IPS DF 19.7 (cell line): ENCODE measurements at regions not wholly inside any gene's neighbourhood (a gene's known extent, or its start where the extent isn't known, plus 50 kb on each side); places are given as distances from the start of the nearest gene placed in this dataset.
A peak's percentile ranks its signal among the peaks of the same experiment; 100 is the strongest.
"Not testable (repeated sequence)": the region's sequence is repeated elsewhere in the genome, so short reads cannot be mapped to it uniquely, and the experiment has no call there.

ENCODE experiments used
- DNase-seq: peaks from one replicate; pipeline ENCODE4 v3.0.0-alpha.2; 2013; ENCODE audit warnings: low read depth, low spot score

DNA sequence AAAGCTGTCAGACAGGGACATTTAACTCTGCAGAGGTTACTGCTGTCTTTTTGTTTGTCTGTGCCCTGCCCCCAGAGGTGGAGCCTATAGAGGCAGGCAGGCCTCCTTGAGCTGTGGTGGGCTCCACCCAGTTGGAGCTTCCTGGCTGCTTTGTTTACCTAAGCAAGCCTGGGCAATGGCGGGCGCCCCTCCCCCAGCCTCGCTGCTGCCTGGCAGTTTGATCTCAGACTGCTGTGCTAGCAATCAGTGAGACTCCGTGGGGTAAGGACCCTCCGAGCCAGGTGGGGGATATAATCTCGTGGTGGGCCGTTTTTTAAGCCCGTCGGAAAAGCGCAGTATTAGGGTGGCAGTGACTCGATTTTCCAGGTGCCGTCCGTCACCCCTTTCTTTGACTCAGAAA is 192.8 kb downstream of the AVL9 start:
- DNase-seq, result not testable (repeated sequence)

DNA sequence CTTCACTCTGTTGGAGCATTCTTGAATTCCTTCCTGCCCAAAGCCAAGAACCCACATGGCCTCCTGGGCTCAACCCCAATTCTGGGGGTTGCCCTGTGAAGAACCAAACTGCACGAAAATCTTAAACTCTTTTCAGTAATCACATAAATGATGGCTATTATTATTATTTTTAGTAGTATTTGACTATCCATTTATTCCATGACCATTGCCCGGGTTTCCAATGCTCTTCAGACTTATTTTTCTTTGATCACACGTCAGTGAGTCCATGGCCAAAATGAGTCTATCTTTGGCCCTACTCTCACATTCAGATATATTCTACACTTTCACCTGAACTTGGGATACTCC is 185.9 kb downstream of the AVL9 start:
- no peak for DNase-seq

DNA sequence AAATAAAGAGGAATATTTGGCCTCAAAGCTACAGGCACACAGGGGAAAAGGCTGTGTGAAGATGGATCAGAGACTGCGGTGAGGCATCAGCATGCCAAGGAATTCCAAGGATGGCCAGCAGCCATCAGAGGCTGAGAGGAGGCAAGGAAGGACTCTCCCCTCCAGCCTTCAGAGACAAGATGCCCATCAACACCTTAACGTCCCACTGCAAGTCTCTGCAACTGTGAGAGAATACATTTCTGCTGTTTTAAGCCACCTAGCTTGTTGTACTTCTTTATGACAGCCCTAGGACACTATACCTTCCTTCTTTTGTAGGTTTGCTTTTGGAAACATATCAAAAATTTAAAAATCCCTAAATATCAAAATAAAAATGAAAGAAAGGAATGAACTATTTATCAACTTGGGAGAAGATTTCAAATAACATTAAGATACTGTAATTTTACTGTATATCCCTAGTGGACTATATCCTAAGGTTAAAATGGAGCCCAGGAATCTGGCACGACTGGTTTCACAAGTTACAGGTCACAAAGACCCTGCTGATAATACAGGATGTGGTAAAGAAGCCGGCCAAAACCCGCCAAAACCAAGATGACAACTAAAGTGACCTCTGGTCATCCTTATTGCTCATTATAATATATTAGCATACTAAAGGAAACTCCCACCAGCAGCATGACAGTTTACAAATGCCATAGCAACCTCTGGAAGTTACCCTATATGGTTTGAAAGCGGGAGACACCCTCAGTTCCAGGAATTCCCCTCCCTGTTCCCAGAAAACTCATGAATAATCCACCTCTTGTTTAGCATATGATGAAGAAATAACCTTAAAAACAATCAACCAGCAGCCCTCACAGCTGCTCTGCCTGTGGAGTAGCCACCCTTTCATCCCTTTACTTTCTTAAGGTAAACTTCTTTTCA is 185.2 kb downstream of the AVL9 start:
- peak; percentile 75 for DNase-seq

DNA sequence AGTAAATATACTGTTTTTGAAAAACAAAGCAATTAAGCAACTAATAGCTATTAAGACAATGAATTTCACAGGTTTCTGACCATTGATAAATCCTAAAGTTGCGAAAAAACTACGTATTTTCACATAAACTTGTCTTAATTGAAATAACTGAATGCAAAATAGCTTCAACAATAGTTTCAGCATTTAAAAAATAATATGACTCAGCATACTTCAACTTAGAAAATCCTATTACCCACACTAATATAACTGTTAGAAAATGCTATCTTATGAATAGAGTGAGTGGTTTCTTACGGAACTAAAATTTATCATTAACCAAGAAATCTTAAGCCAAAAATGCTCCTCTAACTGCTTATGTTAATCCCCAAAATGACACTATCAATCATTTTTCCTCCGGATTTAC is 183.9 kb downstream of the AVL9 start:
- no peak for DNase-seq

DNA sequence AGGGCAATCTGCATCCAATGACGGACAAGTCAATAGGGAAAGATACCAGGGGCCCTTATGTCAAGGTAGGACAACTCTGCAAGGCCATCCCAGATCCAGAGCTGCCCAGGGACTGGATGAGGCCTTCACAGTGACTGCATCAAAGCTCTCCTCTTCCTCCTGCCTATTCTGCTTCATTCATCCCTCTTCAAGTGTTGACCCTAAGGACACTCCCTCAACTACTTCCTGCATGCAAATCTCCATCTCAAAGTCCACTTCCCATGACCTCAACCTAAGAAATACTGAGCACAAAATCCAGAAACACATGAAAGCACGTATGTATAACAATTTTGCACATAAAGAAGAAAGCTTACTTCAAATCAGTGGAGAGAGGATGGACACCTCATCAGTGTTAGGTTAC is 182.3 kb downstream of the AVL9 start:
- DNase-seq, result no peak

DNA sequence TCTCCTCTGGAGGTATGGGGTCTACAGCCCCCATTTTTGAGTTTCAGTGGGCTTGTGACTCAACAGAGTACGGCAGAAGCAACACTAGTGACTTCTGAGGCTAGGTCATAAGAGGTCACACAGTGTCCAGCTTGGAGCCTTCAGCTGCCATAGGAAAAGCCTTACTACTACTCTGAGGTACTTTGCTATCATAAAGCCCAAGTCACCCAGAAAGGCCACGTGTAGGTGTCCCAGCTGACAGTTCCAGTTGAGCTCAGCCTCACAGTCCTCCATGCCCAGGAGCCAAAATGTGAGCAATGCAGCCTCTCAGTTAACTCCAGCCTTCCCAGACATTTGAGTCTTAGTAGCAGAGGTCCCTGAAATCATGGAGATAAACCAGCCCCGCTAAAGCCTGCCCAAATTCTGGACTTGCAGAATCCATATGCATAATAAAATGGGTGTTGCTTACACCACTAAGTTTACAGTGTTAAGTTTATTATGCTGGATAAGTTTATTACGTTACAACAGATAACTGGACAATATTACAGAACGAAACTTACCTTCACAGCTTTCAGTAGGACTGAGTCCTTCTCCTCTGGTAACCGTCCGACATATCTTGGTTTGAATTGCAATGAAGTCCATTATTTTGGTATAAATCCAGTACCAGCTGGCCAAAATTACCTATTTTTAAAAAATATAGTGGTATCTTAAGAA is 181.1 kb downstream of the AVL9 start:
- no peak for DNase-seq

DNA sequence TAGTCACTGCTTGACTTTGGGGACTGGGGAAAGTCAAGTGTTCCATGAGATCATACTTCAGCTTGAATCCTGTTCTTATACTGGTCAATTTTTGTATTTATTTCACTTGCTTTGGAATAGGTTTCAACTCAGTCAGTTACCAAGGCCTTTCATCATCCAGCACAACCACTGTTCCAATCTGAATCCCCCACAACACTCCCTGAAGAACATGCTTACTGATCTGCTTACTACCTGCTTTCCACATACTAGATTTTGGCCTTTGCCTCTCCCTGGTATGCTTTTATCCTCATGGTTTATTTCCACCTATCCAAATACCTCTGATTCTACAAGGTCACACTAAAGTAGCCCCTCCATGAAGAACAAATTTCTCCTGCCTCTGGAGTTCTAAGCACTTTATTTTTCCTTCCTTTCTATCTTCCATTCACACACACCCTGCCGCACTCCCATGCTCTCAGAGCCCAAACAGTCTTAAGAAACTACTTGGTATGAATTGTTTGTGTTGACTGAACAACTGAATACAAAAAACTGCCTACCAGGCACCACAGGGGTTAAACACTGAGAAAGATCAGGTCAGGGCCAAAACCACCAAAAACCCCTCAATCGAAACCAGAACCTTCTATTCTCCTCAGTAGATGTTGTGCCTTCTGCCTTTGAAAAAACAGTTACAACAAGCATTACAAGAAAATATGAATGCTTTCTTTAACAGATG is 178.1 kb downstream of the AVL9 start:
- DNase-seq, result no peak

DNA sequence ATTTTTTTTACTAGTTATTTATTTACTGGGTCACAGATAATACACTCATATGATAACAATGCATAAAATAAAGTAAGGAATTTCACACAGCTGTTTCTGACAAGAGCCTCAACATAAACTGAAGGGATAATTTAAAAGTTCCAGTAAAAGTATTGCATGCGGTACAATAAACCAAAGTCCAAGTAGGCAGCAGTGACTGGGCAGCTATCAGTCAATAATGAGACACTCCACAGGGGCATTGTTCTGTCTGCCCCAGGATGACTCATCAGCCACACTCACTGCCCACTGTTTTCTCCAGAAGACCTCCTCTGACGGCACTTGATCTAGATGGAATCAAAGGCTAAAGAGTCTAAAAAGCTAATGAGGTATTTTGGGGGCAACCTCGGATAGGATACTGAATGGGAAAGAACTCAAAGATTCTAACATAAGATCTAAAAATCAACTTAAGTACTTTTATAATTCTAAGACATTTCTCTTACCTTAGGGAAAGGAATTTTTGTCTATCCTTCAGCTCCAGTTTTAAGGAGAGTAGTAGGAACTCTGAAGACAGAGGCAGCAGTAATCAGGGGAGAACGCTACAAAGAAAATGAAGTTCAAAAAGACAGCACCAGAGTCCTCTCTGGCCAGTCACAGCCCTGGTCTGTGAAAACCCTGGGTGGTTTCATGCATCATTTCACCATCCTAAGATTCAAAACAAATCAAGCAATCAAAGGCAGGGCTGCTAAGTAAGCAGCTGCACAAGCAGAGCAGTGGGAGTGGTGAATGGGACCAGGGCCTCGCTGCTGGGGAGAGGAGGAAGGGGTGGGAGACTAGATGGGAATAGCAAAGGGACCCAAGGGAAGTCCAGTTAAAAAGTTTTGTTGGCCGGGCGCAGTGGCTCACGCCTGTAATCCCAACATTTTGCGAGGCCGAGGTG is 175.1 kb downstream of the AVL9 start:
- no peak for DNase-seq

DNA sequence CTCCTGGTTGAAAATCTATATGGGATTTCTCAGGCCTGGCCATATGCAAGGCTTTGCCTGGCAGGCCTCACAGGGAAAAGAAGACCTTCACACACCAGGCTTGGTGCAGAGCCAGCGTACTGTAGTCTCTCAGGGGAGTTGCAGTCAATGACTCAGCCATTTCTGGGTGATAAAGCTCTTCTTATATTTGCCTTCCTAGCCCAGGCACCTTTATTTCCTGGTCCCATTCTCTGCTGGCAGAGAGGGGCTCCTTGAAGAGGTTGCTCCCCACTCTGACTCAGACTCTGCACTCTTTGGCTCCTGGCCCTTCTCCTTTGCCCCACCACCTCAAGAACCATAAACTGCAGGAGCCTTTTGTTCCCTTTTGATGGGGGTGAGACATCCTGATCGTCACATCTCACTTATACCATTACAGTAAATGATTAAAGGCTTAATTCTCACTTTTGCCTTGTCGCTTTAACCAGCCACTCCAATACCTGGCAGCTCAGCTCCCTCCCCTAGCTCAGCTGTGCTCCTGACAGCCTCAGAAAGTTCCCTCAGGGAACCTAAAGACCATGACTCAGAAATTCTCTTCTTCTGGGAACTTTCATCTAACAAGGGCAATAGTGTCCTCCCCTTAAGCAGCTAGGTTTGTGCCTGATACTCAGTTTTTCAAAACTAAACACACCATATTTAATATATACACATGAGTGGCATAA is 174.0 kb downstream of the AVL9 start:
- not testable (repeated sequence) for DNase-seq

DNA sequence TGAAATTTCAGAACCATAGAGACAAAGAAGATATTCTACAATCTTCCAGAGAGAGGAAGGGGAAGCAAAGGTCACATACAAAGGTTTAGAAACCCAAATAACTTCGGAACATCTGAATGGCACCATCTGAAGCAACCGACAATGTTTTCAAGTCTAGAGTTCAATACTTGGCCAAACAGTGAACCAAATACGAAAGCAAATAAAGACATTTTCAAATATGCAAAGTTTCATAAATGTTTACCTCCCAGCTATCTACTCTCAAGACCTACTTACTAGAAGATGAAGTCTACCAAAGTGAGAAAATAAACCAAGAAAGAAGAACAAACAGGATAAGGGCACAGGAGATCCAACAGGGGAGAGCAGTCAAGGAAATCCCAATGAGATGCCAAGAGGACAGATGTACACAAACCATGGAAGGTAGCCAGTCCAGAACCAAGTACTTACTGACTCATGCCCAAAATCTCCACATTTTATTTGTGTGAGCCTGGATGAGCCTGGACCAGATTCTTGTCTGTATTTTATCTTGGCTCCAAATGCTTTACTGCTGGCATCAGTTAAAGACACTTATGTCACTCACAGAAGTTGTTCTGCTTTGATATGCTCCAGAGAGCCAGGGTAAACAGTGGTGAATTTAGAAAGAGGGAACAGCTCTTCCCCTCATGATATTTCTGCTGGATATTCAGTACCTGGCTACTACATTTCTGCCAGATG is 173.3 kb downstream of the AVL9 start:
- DNase-seq, result not testable (repeated sequence)

DNA sequence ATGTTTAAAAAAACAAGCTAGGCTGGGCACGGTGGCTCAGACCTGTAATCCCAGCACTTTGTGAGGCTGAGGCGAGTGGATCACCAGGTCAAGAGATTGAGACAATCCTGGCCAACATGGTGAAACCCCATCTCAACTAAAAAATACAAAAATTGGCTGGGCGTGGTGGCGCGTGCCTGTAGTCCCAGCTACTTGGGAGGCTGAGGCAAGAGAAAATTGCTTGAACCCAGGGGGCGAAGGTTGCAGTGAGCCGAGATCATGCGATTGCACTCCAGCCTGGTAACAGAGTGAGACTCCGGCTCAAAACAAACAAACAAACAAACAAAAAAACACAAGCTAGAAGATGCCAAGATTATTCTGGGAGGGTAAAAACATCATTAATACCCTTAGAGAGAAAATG is 172.3 kb downstream of the AVL9 start:
- DNase-seq, result not testable (repeated sequence)

DNA sequence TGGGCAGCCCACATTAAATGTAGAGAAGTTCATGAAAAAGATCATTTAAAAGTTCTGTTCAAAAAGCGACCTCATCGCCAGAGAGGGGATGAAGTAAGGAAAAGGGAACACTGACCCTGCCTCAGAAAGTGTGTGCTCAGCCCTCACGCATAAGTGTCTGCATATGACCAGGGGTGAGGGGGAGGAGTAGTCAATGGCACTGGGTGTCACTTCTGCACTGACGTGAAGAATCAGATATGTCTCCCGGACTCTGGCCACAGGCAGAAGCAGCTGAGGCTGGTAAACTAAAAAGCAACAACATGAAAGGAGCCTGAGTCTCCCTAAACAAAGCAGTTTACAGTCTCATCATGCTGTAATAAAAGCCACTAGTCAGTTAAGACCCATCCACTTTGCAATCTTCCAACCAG is 168.5 kb downstream of the AVL9 start:
- not testable (repeated sequence) for DNase-seq

DNA sequence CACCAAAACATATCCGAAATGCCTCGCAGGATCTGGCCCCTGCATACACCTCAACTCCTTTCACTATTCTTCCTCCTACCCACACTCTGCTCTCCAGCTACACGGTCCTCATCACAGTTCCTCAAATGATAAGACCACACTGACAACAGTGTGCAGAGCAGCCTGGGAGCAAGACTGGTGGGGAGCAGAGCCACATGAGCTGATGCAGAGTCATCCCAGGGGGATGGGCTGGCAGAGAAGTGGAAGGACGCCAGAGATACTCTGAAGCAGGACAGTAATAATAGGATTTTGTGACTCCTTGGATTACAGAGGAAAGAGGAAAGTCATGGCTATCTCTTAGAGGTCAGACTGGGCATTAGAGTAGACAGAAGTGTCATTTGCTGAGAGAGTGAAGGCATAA is 167.2 kb downstream of the AVL9 start:
- DNase-seq, result not testable (repeated sequence)

DNA sequence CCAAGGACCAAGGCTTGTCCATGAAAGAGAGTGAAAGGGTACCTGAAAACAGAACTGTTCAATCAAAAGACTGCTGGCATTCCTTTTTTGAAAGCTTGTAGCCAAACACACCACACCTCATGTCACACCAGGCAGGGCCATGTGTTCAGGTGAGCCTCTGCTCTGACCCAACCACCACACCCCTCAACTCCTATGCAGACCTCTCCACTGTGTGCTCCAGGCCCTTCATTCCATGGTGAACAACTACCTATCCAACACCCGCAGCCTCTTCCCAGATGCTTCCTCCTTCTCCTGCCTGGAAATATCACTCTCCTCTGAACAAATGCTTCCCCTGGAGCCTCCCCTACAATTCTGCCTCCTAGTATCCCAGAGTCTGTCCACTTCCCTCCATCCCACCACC is 166.6 kb downstream of the AVL9 start:
- no peak for DNase-seq

DNA sequence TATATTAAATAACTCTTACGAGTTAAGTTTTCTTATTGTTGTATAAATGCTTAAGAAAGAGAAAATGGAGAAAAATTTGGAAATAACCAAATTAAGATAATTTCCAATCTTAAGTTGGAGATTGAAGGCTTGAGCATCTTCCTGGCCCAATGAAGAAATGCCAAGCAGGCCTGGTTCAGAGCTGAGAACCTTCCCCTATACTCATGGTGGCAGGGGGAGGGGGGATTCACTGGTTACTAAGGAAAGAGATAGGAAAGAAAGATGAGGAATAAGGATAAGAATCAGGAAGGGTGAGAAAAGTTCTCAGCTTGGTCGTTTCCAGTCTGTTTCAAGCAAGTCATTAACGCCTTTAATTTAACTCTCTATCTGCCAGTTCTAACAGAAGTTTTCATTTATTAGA is 166.2 kb downstream of the AVL9 start:
- DNase-seq, result no peak

DNA sequence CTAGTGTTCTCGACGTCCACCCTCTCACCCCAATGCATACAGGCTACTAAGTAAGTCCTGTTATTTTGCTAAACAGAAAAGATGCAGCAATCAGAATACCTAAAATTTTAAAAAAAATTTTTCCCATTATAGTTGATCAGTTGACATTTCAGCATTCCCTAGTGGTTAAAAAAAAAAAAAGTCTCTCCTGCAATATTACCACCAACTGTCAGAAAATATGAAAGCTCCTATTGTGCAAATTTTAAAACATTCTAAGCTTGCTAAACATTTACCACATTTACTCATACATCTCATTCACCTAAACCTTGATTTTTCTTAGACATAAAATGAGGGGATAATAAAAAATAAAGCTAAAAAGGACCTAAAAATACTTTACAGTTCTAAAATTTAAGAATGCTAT is 165.6 kb downstream of the AVL9 start:
- DNase-seq, result no peak

DNA sequence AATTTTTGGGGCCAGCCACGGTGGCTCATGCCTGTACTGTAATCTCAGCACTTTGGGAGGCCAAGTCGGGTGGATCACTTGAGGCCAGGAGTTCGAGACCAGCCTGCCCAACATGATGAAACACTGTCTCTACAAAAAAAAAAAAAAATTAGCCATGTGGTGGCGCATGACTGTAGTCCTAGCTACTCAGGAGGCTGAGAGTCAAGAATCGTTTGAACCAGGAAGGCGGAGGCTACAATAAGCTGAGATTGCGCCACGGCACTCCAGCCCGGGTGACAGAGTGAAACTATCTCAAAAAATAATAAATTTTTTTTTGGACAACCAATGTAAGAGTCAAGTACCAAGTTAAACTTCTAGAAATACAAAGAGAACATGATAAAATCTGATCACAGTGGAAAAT is 164.6 kb downstream of the AVL9 start:
- DNase-seq, result no peak

DNA sequence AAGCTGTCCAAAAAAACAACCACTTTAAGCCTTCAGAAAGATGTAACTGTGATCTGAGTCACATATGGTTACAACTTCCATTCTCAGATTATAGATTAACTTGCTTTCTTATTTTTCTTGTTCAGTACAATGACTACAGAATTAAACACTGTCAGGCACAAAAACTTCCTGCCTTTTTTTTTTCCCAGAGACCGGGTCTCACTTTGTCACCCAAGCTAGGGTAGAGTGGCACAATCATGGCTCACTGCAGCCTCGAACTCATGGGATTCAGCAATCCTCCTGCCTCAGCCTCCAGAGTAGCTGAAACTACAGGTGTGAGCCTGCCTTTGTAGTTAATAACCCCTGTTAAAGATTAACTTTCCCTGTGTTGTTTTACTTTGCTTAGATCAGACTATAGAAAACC is 163.2 kb downstream of the AVL9 start:
- DNase-seq, result no peak

DNA sequence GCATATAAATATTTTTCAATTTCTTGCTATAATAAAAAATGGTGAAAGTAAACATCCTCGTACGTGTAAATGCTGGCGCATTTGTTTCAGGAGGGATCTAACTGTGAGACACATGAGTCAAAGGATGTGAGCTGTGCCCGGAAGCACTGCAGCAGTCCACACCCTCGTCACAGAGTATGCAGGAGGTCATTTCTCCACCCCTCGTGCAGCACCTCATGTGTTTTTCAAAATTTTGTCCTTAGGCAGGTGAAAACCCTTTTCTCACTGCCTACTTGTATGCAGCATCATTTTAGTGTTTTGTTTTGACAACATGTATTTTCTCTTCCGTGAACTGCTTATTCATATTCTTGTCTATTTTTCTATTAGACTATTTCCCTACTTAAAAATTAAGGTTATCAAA is 162.7 kb downstream of the AVL9 start:
- no peak for DNase-seq

DNA sequence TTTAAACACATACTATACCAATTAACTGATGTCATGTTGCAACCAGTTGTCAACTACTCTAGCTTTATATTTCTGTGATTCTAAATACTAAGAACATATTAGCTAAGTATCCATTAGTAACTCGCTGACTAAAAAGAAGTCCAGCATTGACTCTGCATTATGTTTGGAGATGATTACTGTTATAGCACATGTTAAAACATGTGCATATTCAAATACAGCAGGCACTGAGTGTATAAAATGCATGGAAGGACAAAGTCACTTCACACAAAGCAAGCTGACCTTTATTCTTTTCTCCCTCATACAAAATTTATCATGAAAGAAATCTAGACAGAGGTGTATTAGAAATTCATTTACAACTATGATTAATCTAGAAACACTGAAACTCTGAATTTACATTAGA is 159.3 kb downstream of the AVL9 start:
- not testable (repeated sequence) for DNase-seq
